ENCODE measurements at regions not wholly inside any gene's neighbourhood (a gene's known extent, or its start where the extent isn't known, plus 50 kb on each side); places are given as distances from the start of the nearest gene placed in this dataset.
A peak's percentile ranks its signal among the peaks of the same experiment; 100 is the strongest.

DNA sequence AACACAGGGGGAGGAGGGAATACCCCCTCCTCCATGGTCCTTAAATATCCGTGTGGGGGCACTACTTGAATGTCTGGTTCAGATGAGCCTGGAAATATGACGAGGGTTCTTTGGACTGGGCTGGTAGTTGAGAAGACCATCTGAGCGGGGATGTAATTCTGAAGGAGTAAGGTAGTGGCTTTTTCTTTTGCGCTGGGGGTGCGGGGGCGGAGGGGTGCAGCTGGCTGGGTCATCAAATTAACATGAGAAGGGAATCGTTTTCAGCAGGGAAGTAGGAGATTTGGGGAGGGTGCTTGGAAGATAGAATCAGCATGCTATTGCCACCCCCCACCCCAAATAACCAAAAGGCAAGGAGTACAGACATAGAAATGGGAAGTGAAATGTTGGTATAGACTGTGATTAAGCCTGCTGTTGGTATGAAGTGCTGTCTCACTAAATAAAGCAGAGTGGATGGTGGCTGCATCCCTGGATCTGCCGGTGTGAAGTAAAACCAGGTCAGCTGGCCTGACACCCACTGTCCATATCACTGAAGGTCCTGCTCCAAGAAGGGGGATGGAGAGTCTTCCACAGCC is 121.9 kb upstream of the HSD17B12 start:
- Histone ChIP-seq H3K4me3 (no peak overlapping the region), H3K36me3 (no peaks in the 10 kb centered on the region), H3K4me1 (peaks cover 0 to 37% (median 7%) of the 10 kb centered on the region in 3 donors), H3K27ac (no peak overlapping the region), H3K9me3 (no peaks in the 10 kb centered on the region), H3K27me3 (peaks cover 81% of the 10 kb centered on the region)
- TF ChIP-seq POLR2A (IDR thresholded peaks at IDR 0.05) = no peak
- no peak for TF ChIP-seq POLR2AphosphoS5 (IDR thresholded peaks at IDR 0.05)
- TF ChIP-seq, protein P1, sequence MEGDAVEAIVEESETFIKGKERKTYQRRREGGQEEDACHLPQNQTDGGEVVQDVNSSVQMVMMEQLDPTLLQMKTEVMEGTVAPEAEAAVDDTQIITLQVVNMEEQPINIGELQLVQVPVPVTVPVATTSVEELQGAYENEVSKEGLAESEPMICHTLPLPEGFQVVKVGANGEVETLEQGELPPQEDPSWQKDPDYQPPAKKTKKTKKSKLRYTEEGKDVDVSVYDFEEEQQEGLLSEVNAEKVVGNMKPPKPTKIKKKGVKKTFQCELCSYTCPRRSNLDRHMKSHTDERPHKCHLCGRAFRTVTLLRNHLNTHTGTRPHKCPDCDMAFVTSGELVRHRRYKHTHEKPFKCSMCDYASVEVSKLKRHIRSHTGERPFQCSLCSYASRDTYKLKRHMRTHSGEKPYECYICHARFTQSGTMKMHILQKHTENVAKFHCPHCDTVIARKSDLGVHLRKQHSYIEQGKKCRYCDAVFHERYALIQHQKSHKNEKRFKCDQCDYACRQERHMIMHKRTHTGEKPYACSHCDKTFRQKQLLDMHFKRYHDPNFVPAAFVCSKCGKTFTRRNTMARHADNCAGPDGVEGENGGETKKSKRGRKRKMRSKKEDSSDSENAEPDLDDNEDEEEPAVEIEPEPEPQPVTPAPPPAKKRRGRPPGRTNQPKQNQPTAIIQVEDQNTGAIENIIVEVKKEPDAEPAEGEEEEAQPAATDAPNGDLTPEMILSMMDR (IDR thresholded peaks at IDR 0.05) = no peak
- no peak for TF ChIP-seq EP300 (IDR thresholded peaks at IDR 0.05)
- WGBS, 2 donors (ENCODE audit: low coverage in 1 of 2) = 14 to 18% methylated on average over 7 of the region's 8 CpGs
- ATAC-seq = no peak

DNA sequence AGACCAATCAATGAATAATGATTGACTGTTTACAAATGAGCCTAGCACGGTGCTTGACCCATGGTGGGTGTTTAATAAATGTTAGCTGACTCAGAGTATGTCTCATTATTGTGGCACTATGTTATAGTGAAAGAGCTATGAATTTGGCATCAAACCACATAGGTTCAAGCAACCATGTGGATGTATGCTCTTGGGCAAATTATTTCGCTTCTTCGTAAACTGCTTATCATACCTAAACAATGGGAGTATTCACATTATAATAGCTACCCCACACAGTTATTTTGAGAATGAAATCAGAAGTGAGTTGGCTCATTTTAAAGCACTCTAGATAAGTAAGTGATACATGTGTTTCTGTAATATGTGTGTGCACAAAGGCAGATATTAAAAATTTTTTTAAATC is 118.7 kb upstream of the HSD17B12 start:
- ATAC-seq = no peak

DNA sequence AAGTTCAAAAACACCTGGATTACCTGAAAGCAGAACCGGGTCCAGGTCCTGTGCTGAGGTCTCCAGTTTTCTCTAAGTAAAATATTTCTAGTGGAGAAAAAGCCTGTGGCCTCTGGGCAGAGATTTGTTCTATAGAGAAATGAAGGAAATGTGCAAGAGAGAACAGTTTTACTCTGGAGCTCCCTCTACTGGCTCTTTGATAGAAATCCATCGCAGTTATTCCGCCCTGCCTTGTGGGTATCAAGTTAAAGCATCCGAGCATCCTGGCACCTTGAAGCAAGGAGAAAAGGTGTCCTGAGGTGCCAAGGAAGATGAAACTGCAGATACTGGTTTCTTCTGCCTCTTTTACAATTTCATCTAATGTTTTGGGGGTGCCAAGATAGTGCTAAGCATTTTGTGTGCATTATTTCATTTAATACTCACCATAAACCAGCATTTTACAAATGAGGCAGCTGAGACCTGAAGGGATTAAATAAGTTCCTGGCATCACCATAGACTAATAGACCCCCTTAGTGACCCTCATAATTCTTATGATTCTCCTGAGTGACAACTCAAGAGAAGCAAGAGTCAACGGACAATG is 113.1 kb upstream of the HSD17B12 start:
- TF ChIP-seq, protein P1 (IDR thresholded peaks at IDR 0.05) = peak; percentile 24 to 66 (median 41)
- TF ChIP-seq POLR2AphosphoS5 (IDR thresholded peaks at IDR 0.05) (no peak), EP300 (IDR thresholded peaks at IDR 0.05) (no peak), POLR2A (IDR thresholded peaks at IDR 0.05) (no peak)
- H3K9me3 ChIP-seq = no peaks in the 10 kb centered on the region
- 17 to 19% methylated on average over 5 of the region's 5 CpGs for WGBS, 2 donors (ENCODE audit: low coverage in 1 of 2)
- no peaks in the 10 kb centered on the region for H3K36me3 ChIP-seq
- no peaks in the 10 kb centered on the region for H3K4me1 ChIP-seq
- no peak overlapping the region for H3K27ac ChIP-seq
- H3K27me3 ChIP-seq = peaks cover 83% of the 10 kb centered on the region
- no peak overlapping the region for H3K4me3 ChIP-seq
- no peak for ATAC-seq

More for the DNA sequence above, 118.7 kb upstream of the HSD17B12 start:
- H3K27ac ChIP-seq = no peak overlapping the region
- no peaks in the 10 kb centered on the region for H3K36me3 ChIP-seq
- H3K9me3 ChIP-seq = no peaks in the 10 kb centered on the region
- no peak overlapping the region for H3K4me3 ChIP-seq
- TF ChIP-seq POLR2A (IDR thresholded peaks at IDR 0.05) = no peak
- TF ChIP-seq, protein P1 (IDR thresholded peaks at IDR 0.05) = no peak
- TF ChIP-seq EP300 (IDR thresholded peaks at IDR 0.05) = no peak
- peaks cover 74% of the 10 kb centered on the region for H3K27me3 ChIP-seq
- peaks cover 0 to 19% (median 3%) of the 10 kb centered on the region in 3 donors for H3K4me1 ChIP-seq
- 82% methylated on average over 3 of the region's 3 CpGs for WGBS, 2 donors (ENCODE audit: low coverage in 1 of 2)

DNA sequence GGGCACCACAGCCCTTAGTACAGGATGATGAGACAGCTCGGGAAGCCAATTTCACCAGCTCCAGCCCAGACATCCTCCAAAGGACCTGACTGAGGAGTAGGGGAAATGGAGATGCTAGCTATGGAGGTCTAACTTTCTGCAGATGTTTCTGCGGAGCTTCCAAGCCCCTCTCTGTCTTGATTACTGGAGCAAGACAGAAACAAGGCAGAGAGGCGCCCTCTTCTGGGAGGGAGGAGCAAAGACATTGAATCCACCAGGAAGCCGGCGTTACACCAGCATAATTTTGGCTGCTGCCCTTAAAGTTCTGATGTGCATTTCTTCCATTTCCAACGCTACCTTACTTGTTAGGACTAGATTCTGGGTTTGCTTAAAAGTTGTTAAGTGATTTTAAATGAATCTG is 107.3 kb upstream of the HSD17B12 start:
- WGBS, 2 donors (ENCODE audit: low coverage in 1 of 2) = 0 to 13% methylated on average over 3 to 5 of the region's 6 CpGs
- ATAC-seq = no peak
- H3K4me1 ChIP-seq = peaks cover 3 to 29% (median 11%) of the 10 kb centered on the region in 3 donors

More for the DNA sequence above, 107.3 kb upstream of the HSD17B12 start:
- H3K4me3 ChIP-seq = no peak overlapping the region
- peaks cover 93% of the 10 kb centered on the region for H3K27me3 ChIP-seq
- no peak for TF ChIP-seq POLR2A (IDR thresholded peaks at IDR 0.05)
- TF ChIP-seq, protein P1 (IDR thresholded peaks at IDR 0.05) = no peak
- no peak for TF ChIP-seq POLR2AphosphoS5 (IDR thresholded peaks at IDR 0.05)
- TF ChIP-seq EP300 (IDR thresholded peaks at IDR 0.05) = no peak
- no peaks in the 10 kb centered on the region for H3K36me3 ChIP-seq
- H3K27ac ChIP-seq = no peak overlapping the region
- no peaks in the 10 kb centered on the region for H3K9me3 ChIP-seq
